ENCODE measurements at regions not wholly inside any gene's neighbourhood (a gene's known extent, or its start where the extent isn't known, plus 50 kb on each side); places are given as distances from the start of the nearest gene placed in this dataset.

GRCh38 chr21:14787312-14787711 is 241.2 kb upstream of the SAMSN1 start:
- Histone ChIP-seq H3K79me2 (ENCODE audit: low read depth) (no peaks in the 10 kb centered on the region), H3K4me2 (no peak overlapping the region), H4K20me1 (ENCODE audit: insufficient read depth) (no peaks in the 10 kb centered on the region), H3K9me2 (ENCODE audit: insufficient read depth) (no peaks in the 10 kb centered on the region), H3K4me3 (no peak overlapping the region), H3K27ac (no peak overlapping the region), H3K36me3 (ENCODE audit: low read depth) (no peaks in the 10 kb centered on the region), H3K4me1 (replicated peaks; ENCODE audit: insufficient read depth) (no peaks in the 10 kb centered on the region), H3K9me3 (ENCODE audit: insufficient read depth, low read depth) (no peaks in the 10 kb centered on the region), H3K27me3 (ENCODE audit: insufficient read depth, low read depth) (no peaks in the 10 kb centered on the region), H3F3A (ENCODE audit: insufficient read depth, low read depth) (no peaks in the 10 kb centered on the region), H2AFZ (no peak overlapping the region)
- BruUV-seq (replicated peaks), result no TSS peak
- DNase-seq, result no peak
- ChIA-PET CTCF (no interaction called here), POLR2A (ENCODE audit: unreplicated experiment) (no interaction called here)
- intact Hi-C loops (cut with micrococcal nuclease; ENCODE audit: unreplicated experiment), result no loop called here
- TF ChIP-seq EZH2 (IDR thresholded peaks at IDR 0.05; ENCODE audit: low read depth) (no peak), CTCF (conservative IDR thresholded peaks at IDR 0.05) (no peak)

GRCh38 chr21:14785679-14786078 is 239.6 kb upstream of the SAMSN1 start:
- no peaks in the 10 kb centered on the region for H3K9me3 ChIP-seq (ENCODE audit: insufficient read depth, low read depth)
- POLR2A ChIA-PET (ENCODE audit: unreplicated experiment), result no interaction called here
- TF ChIP-seq CTCF (conservative IDR thresholded peaks at IDR 0.05) (no peak), EZH2 (IDR thresholded peaks at IDR 0.05; ENCODE audit: low read depth) (no peak)

GRCh38 chr21:14773777-14774345 is 227.7 kb upstream of the SAMSN1 start:
- DNase-seq, result peak in 1 of 2 experiments; percentile 2
- H3F3A ChIP-seq (ENCODE audit: insufficient read depth, low read depth), result no peaks in the 10 kb centered on the region
- H3K9me3 ChIP-seq (ENCODE audit: insufficient read depth, low read depth), result no peaks in the 10 kb centered on the region
- H3K79me2 ChIP-seq (ENCODE audit: low read depth), result no peaks in the 10 kb centered on the region
- no peak overlapping the region for H2AFZ ChIP-seq
- H3K4me3 ChIP-seq, result no peak overlapping the region
- TF ChIP-seq CTCF (conservative IDR thresholded peaks at IDR 0.05), result peak; percentile 52
- TF ChIP-seq EZH2 (IDR thresholded peaks at IDR 0.05; ENCODE audit: low read depth), result no peak
- H3K9me2 ChIP-seq (ENCODE audit: insufficient read depth), result 0 out of 2 replicates have a peak, but pooled peaks cover 3% of the 10 kb centered on the region
- BruUV-seq (replicated peaks), result no TSS peak
- no peak overlapping the region for H3K4me2 ChIP-seq
- POLR2A ChIA-PET (ENCODE audit: unreplicated experiment), result no interaction called here
- no peaks in the 10 kb centered on the region for H4K20me1 ChIP-seq (ENCODE audit: insufficient read depth)
- intact Hi-C loops (cut with micrococcal nuclease; ENCODE audit: unreplicated experiment), result no loop called here
- no peaks in the 10 kb centered on the region for H3K27me3 ChIP-seq (ENCODE audit: insufficient read depth, low read depth)
- H3K36me3 ChIP-seq (ENCODE audit: low read depth), result no peaks in the 10 kb centered on the region
- CTCF ChIA-PET, result no interaction called here
- no peak overlapping the region for H3K27ac ChIP-seq
- no peaks in the 10 kb centered on the region for H3K4me1 ChIP-seq (replicated peaks; ENCODE audit: insufficient read depth)

More at GRCh38 chr21:14785679-14786078, 239.6 kb upstream of the SAMSN1 start:
- H3K36me3 ChIP-seq (ENCODE audit: low read depth), result no peaks in the 10 kb centered on the region
- no peaks in the 10 kb centered on the region for H3K9me2 ChIP-seq (ENCODE audit: insufficient read depth)
- no peaks in the 10 kb centered on the region for H3F3A ChIP-seq (ENCODE audit: insufficient read depth, low read depth)
- H2AFZ ChIP-seq, result no peak overlapping the region
- H3K79me2 ChIP-seq (ENCODE audit: low read depth), result no peaks in the 10 kb centered on the region
- no TSS peak for BruUV-seq (replicated peaks)
- DNase-seq, result no peak
- H3K4me3 ChIP-seq, result no peak overlapping the region
- H3K27me3 ChIP-seq (ENCODE audit: insufficient read depth, low read depth), result no peaks in the 10 kb centered on the region
- no peak overlapping the region for H3K4me2 ChIP-seq
- H3K4me1 ChIP-seq (replicated peaks; ENCODE audit: insufficient read depth), result no peaks in the 10 kb centered on the region
- intact Hi-C loops (cut with micrococcal nuclease; ENCODE audit: unreplicated experiment), result no loop called here
- CTCF ChIA-PET, result no interaction called here
- no peak overlapping the region for H3K27ac ChIP-seq
- H4K20me1 ChIP-seq (ENCODE audit: insufficient read depth), result no peaks in the 10 kb centered on the region
